ENCODE measurements at regions not wholly inside any gene's neighbourhood (a gene's known extent, or its start where the extent isn't known, plus 50 kb on each side); places are given as distances from the start of the nearest gene placed in this dataset.

- H3K4me3 ChIP-seq (ENCODE audit: low read length) = no peak overlapping the region
- TF ChIP-seq, protein P1, sequence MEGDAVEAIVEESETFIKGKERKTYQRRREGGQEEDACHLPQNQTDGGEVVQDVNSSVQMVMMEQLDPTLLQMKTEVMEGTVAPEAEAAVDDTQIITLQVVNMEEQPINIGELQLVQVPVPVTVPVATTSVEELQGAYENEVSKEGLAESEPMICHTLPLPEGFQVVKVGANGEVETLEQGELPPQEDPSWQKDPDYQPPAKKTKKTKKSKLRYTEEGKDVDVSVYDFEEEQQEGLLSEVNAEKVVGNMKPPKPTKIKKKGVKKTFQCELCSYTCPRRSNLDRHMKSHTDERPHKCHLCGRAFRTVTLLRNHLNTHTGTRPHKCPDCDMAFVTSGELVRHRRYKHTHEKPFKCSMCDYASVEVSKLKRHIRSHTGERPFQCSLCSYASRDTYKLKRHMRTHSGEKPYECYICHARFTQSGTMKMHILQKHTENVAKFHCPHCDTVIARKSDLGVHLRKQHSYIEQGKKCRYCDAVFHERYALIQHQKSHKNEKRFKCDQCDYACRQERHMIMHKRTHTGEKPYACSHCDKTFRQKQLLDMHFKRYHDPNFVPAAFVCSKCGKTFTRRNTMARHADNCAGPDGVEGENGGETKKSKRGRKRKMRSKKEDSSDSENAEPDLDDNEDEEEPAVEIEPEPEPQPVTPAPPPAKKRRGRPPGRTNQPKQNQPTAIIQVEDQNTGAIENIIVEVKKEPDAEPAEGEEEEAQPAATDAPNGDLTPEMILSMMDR (conservative IDR thresholded peaks at IDR 0.05; ENCODE audit: low read length) = no peak
- no peak for DNase-seq (ENCODE audit: low read depth)
These were observed 272.6 kb downstream of the ATPSCKMT start for GRCh38 chr5:9977070-9977469.

DNA sequence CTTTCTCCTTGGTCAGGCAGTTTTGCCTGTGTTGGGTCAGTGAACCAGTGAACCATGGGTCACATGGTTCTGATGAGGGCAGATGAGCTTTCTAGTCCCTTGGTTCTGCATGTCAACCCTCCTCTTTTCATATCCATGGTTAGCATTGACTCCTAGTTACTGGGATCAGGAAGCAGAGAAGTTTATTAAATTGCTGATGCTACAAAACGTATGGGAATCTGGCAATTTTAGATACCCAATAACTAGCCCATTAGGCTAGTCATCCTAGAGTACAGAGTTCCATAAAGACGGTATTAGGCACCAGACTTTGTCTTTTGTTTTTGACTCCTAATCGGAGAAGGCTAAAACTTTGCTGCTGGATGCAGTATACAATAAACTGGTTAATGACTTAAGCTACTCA is 273.1 kb downstream of the ATPSCKMT start:
- no peak for DNase-seq (ENCODE audit: low read depth)
- TF ChIP-seq, protein P1 (conservative IDR thresholded peaks at IDR 0.05; ENCODE audit: low read length) = no peak
- no peak overlapping the region for H3K4me3 ChIP-seq (ENCODE audit: low read length)

DNA sequence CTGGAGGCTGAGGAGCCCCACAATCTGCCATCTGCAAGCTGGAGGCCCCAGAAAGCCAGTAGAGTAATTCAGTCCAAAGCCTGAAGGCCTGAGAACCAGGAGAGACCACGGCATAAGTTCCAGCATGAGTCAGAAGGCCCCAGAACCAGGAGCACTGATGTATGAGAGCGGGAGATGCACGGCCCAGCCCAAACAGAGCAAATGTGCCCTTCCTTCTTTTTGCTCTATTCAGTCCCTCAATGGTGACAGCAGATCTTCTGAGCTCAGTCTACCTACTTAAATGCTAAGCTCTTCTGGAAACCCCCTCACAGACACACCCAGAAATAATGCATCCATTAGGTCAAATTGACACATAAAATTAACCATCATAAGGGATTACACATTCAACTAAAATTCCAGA is 277.6 kb downstream of the ATPSCKMT start:
- no peak for DNase-seq (ENCODE audit: low read depth)
- H3K4me3 ChIP-seq (ENCODE audit: low read length) = no peak overlapping the region
- TF ChIP-seq, protein P1 (conservative IDR thresholded peaks at IDR 0.05; ENCODE audit: low read length) = no peak

DNA sequence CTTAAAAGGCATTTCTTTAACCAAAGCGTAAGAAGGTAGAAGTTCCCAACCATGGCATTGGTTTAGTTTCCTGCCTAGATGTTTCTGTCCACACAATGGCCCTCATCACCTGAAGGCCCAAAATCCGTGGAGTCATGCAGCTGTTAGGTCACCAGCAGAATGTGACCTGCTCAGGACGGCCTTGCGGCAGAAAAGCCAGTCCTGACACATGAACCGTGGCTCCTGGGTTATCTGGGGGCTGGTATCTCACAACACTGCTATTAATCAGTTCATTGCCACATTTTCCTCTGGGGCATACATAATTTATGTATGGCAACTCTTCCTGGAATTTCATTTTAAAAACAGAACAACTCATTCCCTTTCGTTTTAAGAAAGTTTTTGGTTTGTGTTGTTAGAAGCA is 278.4 kb downstream of the ATPSCKMT start:
- TF ChIP-seq, protein P1 (conservative IDR thresholded peaks at IDR 0.05; ENCODE audit: low read length) = no peak
- no peak overlapping the region for H3K4me3 ChIP-seq (ENCODE audit: low read length)
- no peak for DNase-seq (ENCODE audit: low read depth)

GRCh38 chr5:9958914-9959313 is 290.8 kb downstream of the ATPSCKMT start:
- TF ChIP-seq, protein P1 (conservative IDR thresholded peaks at IDR 0.05; ENCODE audit: low read length) = no peak
- no peak for DNase-seq (ENCODE audit: low read depth)
- no peak overlapping the region for H3K4me3 ChIP-seq (ENCODE audit: low read length)

DNA sequence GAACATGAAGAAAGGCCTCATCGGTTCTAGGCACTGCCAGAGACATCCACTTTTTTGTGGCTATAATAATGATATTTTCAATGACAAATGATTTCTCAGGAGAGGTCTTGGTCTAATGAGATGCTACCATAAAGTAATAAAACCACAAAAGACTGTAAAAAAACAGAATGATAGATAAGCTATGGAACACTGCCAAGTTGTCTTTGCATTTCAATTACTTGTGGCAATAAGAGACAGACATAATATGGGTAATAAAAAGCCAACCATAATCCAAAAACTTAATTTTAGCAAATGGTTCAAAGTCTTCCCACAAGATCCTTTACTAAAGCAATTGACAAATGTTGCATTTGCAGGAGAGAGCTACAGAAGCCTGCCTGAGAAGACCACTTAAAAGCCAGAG is 292.5 kb downstream of the ATPSCKMT start:
- no peak overlapping the region for H3K4me3 ChIP-seq (ENCODE audit: low read length)
- no peak for DNase-seq (ENCODE audit: low read depth)
- TF ChIP-seq, protein P1 (conservative IDR thresholded peaks at IDR 0.05; ENCODE audit: low read length) = no peak

GRCh38 chr5:9956725-9957124 is 293.0 kb downstream of the ATPSCKMT start:
- DNase-seq (ENCODE audit: low read depth) = no peak

More at GRCh38 chr5:9956725-9957124, 293.0 kb downstream of the ATPSCKMT start:
- TF ChIP-seq, protein P1 (conservative IDR thresholded peaks at IDR 0.05; ENCODE audit: low read length) = no peak
- H3K4me3 ChIP-seq (ENCODE audit: low read length) = no peak overlapping the region

Data from AG10803 (cell line).